ENCODE measurements at regions not wholly inside any gene's neighbourhood (a gene's known extent, or its start where the extent isn't known, plus 50 kb on each side); places are given as distances from the start of the nearest gene placed in this dataset.

DNA sequence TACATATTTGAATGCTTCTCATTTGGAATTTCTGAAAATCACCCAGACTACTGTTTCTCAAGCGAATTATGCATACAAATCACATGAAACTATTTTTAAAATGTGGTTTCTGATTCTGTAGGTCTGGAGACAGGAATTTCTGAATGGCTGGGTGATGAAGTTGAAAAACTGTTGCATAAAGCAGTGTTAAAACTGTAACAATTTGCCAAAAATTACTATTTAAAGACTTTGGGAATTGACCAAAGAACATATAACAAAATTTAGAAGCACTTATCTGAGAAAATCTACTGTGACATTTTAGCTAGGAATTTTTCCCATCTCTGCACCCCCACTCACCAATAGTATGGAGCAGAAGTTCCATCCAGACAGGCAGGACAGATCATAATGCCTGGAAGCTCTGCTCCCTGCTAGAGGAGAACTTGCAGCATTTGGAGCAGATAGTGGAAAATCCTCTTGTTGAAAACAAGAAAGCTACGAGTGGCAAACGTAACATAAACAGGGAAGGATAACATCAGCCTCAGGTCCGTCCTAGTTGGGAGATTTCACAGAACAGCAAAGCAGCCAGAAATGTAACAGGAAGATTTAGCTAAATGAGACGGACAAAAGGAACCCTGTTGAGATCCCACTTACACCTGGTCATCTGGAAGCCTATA lies 132.3 kb upstream of the MCTP2 start:
- no peak for DNase-seq

DNA sequence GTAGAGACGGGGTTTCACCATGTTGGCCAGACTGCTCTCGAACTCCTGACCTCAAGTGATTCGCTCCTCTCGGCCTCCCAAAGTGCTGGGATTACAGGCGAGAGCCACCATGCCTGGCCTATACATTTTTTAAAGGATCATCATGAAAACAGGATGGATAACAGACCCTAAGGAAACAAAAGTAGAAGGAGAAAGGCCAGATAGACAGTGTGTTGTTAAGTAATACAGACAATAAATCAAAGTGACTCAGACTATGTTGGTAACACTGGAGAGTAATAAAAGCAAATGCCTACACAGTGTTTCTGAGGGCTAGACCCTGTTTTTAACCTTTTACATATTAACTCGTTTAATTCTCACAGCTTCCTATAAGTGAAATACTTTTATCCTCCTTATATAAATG lies 133.8 kb upstream of the MCTP2 start:
- DNase-seq = no peak

DNA sequence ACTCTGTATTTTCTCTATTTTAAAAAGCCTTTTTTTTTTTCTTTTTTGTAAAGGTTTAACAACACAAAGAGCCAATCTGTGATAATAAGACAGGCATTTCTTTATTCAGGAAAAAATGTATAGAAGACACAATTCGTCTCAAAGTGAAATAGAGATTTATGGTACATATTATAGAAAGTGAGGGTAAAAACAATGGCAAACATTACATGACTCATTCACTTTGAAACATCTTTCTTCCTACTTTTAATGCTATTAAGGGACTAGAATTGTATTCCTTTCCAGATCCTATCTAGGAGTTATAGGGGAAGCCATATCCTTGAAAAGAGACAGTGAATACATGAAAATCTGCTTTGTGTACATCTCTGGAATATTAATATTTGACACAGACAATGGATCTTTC lies 137.1 kb upstream of the MCTP2 start:
- DNase-seq = no peak

GRCh38 chr15:94086341-94086740 lies 145.0 kb upstream of the MCTP2 start:
- no peak for DNase-seq

GRCh38 chr15:94083467-94084052 lies 147.8 kb upstream of the MCTP2 start:
- no peak for DNase-seq

DNA sequence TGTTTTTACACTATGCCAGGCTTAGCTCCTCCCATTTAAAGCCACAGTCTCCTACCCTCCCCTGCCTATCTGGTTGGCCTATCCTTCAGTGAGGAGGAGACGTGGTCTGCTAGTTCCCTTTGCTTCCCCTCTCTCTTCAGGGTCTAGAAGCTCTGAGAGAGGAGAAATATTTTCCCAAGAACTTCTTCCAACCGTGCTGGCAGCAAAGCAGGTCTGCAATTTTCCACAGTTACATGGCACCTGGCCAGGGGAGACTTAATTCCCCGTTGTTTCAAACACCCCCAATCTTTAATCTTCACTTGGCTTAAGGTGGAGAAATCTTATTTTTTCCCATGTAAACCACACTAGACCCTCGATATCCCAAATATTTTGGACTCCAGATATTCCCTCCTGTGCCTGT lies 149.5 kb upstream of the MCTP2 start:
- no peak for DNase-seq

DNA sequence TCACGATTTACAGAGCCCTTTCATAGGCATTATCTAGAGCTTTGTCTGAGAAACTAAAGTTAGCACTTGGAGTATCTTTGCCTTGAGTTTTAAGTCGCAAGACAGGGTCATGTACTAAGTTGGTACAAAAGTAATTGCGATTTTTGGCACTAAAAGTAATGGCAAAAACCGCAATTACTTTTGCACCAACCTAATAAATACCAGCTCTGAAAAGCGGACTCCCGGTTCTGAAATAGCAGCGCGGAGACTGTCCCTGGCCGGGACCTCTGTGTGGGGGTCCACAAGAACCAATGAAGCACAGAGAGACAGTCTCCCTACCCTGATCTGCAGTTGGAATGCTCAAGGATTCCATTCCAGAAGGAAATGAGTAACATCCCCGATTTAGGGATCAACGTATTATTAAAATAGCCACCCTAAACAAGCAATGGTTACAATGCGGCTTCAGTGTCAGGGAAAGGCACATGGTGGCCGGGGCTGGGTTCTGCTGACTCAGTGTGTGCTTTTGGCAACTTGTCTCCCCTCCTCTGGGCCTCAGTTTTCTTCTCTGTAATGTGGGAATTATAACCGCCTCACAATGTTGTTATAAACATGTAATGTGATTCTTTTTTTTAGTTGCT lies 150.3 kb upstream of the MCTP2 start:
- DNase-seq = no peak

DNA sequence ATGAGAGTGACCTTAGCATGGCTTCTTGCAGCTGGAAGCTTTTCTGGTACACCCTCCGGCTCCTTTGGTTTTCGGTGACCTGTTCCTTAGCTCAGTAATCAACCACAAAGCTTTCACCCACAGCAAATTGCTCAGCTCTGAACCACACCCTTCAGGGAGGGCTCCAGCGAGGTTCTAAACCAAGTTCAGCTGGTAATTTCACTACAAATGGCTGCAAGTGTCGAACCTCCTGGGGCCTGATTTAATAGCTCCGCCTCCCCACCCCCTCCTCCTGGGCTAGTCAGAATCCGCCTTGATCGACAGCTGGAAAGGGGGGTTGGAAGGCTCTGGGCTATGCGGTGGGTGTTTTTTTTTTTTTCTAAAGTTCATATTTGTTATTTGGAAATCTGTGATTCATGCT lies 150.9 kb upstream of the MCTP2 start:
- DNase-seq = peak; percentile 5

DNA sequence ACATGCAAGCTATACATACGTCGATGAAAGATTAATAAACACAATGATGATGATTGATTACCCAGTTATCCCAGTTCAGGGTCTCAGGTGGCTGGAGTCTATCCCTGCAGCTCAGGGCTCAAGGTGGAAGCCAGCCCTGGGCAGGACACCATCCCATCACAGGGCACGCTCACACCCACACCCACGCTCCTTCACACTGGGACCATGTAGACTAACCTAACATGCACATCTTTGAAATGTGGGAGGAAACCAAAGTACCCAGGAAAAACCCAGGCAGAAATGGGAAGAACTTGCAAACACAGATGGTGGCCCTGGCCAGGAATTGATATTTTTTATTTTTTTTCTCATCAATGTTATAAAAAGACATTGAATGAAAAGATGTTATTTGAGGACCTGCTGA lies 151.4 kb upstream of the MCTP2 start:
- DNase-seq = no peak

DNA sequence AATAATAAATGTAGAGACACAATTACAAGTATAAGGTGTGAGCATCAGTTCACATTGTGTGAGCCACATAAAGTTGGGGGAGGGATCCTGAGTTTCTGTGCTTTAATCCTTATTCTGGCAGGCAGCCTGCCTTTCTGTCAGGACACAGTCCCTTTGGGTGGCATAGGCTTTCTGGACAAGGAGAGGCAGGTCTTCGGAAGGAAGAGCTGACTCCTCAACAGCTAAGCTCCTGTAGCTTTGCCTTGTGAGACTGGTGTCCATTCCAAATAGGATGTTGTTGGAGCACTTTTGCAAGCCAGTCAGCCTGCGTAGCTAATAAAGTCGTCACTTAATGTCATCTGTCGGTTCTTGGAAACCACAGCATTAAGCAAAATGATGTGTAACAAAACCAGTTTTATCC lies 151.9 kb upstream of the MCTP2 start:
- no peak for DNase-seq

- no peak for DNase-seq
Measured at GRCh38 chr15:94077938-94078337, 153.4 kb upstream of the MCTP2 start.

GRCh38 chr15:94075349-94075748 lies 156.0 kb upstream of the MCTP2 start:
- no peak for DNase-seq

DNA sequence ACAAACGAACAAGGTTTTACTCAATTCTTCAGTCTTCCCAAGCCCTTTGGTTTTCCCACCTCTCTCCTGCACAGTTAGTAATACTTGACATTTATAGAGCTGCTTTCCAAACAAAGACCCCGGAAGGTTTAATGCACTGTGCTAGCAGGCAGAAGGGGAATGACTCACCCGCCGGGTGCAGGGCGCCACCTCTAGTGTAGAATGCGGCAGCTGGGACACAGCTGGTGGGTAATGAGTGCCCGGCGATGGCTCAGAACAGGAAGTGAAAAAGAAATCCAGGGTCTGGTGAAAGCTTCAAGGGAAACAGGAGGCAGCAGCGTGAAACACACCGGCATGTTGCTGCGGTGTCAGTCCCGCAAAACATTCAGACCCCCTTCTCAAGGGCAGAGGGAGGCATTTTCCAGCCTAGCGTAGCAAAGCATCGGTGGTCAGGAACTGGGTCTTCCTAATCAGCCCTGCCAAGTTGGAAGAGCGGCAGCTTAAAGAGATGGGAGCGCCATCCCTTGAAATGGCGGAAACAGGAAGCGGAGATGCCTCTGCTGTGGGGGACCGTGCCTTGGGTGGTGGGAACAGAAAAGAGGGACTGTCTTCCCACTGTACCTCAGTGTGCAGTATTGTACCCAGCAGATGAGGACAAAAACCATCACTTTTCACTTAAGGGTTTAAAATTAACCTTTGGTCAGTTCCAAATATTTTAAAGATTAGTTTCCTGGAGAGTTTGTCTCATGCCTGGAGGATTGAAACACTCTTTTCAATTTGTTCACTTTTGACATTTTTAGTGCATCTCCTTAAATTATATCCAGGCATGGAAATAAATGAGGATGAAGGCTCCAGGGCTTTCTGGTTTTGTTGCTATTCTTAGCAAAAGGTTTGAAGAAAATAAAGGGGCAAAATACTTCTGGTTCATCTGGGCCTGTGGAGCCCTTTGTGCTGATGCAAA lies 160.7 kb upstream of the MCTP2 start:
- DNase-seq = no peak

GRCh38 chr15:94069844-94070243 lies 161.5 kb upstream of the MCTP2 start:
- DNase-seq = no peak

DNA sequence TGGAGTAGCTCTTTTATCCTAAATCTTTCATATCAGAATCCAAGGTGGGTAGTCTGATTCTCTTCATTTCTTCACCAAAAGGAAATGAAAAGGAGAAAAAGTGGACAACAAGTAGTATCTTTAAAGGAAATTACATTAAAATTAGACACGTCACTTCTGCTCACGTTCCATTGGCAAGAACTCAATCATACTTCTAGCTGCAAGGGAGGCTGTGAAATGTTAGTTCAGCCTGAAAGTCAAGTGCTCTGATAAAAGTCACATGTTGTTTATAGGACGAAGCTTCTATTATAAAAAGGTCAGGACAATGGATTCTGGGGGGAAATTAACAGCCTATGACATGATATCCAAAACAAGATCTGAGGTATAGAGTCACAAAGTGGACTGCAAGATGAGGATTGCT lies 164.6 kb upstream of the MCTP2 start:
- no peak for DNase-seq

GRCh38 chr15:94066046-94066445 lies 165.3 kb upstream of the MCTP2 start:
- no peak for DNase-seq

DNA sequence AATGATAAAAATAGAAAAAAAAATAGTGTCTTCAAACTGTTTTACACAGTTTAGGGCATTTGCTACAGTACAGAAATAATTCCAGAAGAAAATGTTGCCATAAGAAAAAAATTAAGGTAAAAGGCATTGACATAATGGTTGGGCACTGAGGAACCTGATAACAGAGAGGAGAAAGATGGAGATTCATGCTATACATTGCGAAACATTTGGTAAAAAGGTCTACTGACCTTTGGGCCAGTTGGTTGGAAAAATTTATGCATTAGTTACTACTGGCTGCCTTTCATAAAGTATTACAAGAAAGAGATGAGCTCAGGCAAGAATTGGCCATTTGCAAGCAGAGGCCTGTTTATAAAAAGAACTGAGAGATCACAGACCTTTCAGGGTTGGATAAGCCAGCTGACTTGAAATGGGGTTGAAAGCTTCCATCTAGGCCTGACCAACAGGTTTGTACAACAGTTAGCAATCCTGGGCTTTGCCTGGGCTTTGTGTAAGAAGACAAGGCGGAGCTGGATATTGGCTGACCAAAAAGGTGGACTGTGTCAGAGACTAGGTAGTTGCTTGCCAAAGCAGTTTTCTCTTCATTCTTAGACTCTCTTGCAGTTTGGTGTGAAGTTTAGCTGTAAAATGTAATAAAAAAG lies 166.6 kb upstream of the MCTP2 start:
- DNase-seq = no peak

- no peak for DNase-seq
Measured at GRCh38 chr15:94061041-94061440, 170.3 kb upstream of the MCTP2 start.

- DNase-seq = no peak
Measured at GRCh38 chr15:94059013-94059587, 172.3 kb upstream of the MCTP2 start.

DNA sequence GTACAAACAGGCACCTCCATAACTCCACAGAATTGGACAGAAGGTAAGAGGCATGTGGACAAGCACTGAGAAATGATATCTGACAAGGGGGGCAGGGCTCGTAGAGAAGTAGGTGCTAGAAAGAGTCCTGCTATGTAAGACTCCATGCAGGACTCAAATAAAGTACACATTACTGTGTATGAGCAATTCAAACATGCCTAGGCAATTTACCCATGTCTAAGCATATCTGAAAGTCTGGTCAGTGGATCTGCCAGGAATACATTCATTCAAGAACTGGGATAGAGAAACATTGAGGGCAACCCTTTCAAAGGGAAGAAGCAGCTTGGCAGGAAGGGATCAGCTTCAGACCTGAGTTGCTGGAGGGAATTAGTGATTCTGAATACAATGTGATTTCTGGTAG lies 174.1 kb upstream of the MCTP2 start:
- no peak for DNase-seq

DNA sequence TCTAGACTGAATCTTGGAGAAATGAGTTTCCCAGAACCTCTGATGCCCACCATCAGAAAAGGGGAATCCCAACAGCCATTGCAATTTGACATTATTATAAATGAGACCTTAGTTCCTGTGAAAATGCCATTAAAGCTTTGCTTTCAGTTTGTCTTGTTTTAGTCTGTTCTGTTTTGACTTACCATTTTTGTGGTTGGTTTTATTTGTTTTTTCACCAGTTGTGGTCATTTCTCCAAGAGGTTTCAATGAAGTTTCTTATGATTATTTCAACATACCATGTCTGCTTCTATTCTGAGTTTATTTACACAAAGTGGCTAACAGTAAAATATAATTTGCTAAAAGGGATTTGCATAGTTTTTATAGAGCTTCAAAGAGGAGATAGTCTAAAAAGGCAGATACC lies 175.0 kb upstream of the MCTP2 start:
- DNase-seq = no peak

DNA sequence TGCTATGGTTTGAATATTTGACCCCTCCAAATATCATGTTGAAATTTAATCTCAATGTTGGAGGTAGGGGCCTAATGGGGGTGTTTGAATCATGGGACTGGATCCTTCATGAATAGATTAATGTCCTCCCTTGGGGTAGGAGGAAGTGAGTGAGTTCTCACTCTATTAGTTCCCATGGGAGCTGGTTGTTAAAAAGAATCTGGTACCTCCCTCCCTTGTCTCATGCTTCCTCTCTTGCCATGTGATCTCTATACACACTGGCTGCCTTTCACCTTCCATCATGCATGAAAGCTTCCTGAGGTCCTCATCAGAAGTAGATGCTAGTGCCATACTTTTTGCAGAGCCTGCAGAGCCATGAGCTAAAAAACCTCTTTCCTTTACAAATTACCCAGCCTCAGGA lies 177.7 kb upstream of the MCTP2 start:
- no peak for DNase-seq

DNA sequence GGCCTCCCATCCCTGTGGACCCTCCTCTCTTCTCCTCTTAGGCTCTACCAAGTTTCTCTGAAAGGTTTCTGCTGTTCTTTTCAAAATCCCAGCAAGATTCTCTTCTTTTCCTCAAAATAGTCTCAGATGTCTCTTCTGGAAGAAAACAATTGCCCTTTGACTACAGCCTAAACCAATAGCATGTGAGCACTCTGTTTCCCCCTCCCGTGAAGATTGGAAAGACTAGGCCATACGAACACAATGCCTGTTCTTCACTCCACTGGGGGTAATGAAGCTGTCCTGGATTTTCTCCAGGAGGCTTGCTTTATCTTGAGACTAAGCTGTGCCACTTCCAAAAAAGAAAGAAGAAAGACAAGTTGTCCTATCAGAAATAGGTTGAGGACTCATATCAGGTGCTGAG lies 178.7 kb upstream of the MCTP2 start:
- DNase-seq = no peak

All from CD4-positive, alpha-beta T cell treated with Interleukin-10 for 1 hour (primary cell).